ENCODE measurements at regions not wholly inside any gene's neighbourhood (a gene's known extent, or its start where the extent isn't known, plus 50 kb on each side); places are given as distances from the start of the nearest gene placed in this dataset.

- TF ChIP-seq POLR2A (IDR thresholded peaks at IDR 0.05; ENCODE audit: low read depth, low read length) (no peak), POLR2AphosphoS5 (IDR thresholded peaks at IDR 0.05; ENCODE audit: low read depth, low read length) (no peak), TAF1 (IDR thresholded peaks at IDR 0.05; ENCODE audit: borderline replicate concordance, low read depth, low read length) (no peak)
These were observed 637.7 kb downstream of the ETNK1 start for GRCh38 chr12:23262670-23263069.
